AG04450 (cell line): ENCODE measurements at regions not wholly inside any gene's neighbourhood (a gene's known extent, or its start where the extent isn't known, plus 50 kb on each side); places are given as distances from the start of the nearest gene placed in this dataset.

Experiments used
- CTCF ChIA-PET: fragments of 300-600, 350-600 bp; formaldehyde crosslinking; extraction: SDS; loops from one replicate; lab custom pipeline; 2022; ENCODE audit warnings: antibody characterized with exemption, inconsistent platforms; lab: Charles Lee
- POLR2A ChIA-PET: fragments of 350-600 bp; formaldehyde crosslinking; extraction: SDS; loops from one replicate; lab custom pipeline; 2021; ENCODE audit warnings: antibody characterized with exemption, inconsistent platforms; lab: Yijun Ruan, JAX
- DNase-seq: peaks from one replicate; pipeline ENCODE4 v3.0.0-alpha.2; 2011; ENCODE audit warnings: low read depth, low spot score
- H3K27ac ChIP-seq: one replicate; pipeline ENCODE4 v1.5.1; 2012; ENCODE audit warnings: low read depth, low read length, control low read depth
- H3K27me3 ChIP-seq: one replicate; pipeline ENCODE4 v1.6.0; 2012; ENCODE audit warnings: low read length; ENCODE audit not compliant: control insufficient read depth, insufficient read depth
- H3K4me3 ChIP-seq: 2 replicates; pipeline ENCODE4 v1.5.1; 2011; ENCODE audit warnings: mild to moderate bottlenecking, low read depth, low read length, control low read depth
- H3K9me3 ChIP-seq: 2 replicates; pipeline ENCODE4 v1.5.1; 2012; ENCODE audit warnings: low read length; ENCODE audit not compliant: control insufficient read depth, insufficient read depth
- CTCF ChIP-seq: IDR thresholded peaks from 2 replicates; pipeline ENCODE4 v1.5.1; 2011; ENCODE audit warnings: low read depth, low read length, control low read depth, inconsistent platforms

- Histone ChIP-seq H3K4me3 (no peak overlapping the region), H3K27ac (no peak overlapping the region), H3K9me3 (no peaks in the 10 kb centered on the region), H3K27me3 (no peaks in the 10 kb centered on the region)
- ChIA-PET CTCF (no interaction called here), POLR2A (no interaction called here)
- DNase-seq: no peak
- TF ChIP-seq CTCF: no peak
Observed at GRCh38 chr1:189983166-189983890, 494.3 kb downstream of the BRINP3 start.

GRCh38 chr1:189986516-189986915 lies 491.1 kb downstream of the BRINP3 start:
- Histone ChIP-seq H3K4me3 (no peak overlapping the region), H3K27me3 (no peaks in the 10 kb centered on the region), H3K9me3 (no peaks in the 10 kb centered on the region), H3K27ac (no peak overlapping the region)
- no peak for DNase-seq
- ChIA-PET POLR2A (no interaction called here), CTCF (no interaction called here)
- TF ChIP-seq CTCF: no peak

- no peak overlapping the region for H3K4me3 ChIP-seq
- H3K27ac ChIP-seq: no peak overlapping the region
- H3K9me3 ChIP-seq: no peaks in the 10 kb centered on the region
- ChIA-PET CTCF (no interaction called here), POLR2A (no interaction called here)
- no peak for DNase-seq
- no peak for TF ChIP-seq CTCF
- H3K27me3 ChIP-seq: no peaks in the 10 kb centered on the region
Observed at GRCh38 chr1:189987509-189987908, 490.2 kb downstream of the BRINP3 start.

GRCh38 chr1:189992856-189993255 lies 484.8 kb downstream of the BRINP3 start:
- ChIA-PET CTCF (interaction anchor here (0.7 kb wide), 1 partner anchor 66 kb away, joined by 3 read pairs; no protein-coding TSS in a partner anchor), POLR2A (no interaction called here)
- Histone ChIP-seq H3K9me3 (peaks cover 5% of the 10 kb centered on the region), H3K27me3 (no peaks in the 10 kb centered on the region), H3K4me3 (no peak overlapping the region), H3K27ac (no peak overlapping the region)
- no peak for DNase-seq
- no peak for TF ChIP-seq CTCF

GRCh38 chr1:190000365-190000872 lies 477.2 kb downstream of the BRINP3 start:
- ChIA-PET CTCF (no interaction called here), POLR2A (no interaction called here)
- no peaks in the 10 kb centered on the region for H3K27me3 ChIP-seq
- H3K27ac ChIP-seq: no peak overlapping the region
- no peak for TF ChIP-seq CTCF
- H3K9me3 ChIP-seq: no peaks in the 10 kb centered on the region
- H3K4me3 ChIP-seq: no peak overlapping the region
- DNase-seq: peak; percentile 11
